Effector CD8-positive, alpha-beta T cell (primary cell): ENCODE measurements at regions not wholly inside any gene's neighbourhood (a gene's known extent, or its start where the extent isn't known, plus 50 kb on each side); places are given as distances from the start of the nearest gene placed in this dataset.
"Not testable (repeated sequence)": the region's sequence is repeated elsewhere in the genome, so short reads cannot be mapped to it uniquely, and the experiment has no call there.

Source experiments
- DNase-seq: peaks from one replicate; lab custom pipeline; 2025; lab: John Stamatoyannopoulos, UW

GRCh38 chr7:65145710-65146109, 139.2 kb upstream of the ERV3-1 start:
- DNase-seq: not testable (repeated sequence)

DNA sequence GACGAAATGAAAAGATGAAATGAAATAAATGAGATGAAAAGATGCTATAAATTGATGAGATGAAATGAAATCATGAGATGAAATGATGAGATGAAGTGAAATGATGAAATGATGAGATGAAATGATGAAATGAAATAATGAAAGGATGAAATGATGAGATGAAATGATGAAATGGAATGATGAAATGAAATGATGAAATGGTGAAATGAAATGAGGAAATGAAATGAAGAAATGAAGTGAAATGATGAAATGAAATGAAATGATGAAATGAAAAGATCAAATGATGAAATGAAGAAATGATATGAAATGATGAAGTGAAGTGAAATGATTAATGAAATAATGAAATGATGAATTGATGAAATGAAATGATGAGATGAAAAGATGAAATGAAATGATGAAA, 138.5 kb upstream of the ERV3-1 start:
- not testable (repeated sequence) for DNase-seq

DNA sequence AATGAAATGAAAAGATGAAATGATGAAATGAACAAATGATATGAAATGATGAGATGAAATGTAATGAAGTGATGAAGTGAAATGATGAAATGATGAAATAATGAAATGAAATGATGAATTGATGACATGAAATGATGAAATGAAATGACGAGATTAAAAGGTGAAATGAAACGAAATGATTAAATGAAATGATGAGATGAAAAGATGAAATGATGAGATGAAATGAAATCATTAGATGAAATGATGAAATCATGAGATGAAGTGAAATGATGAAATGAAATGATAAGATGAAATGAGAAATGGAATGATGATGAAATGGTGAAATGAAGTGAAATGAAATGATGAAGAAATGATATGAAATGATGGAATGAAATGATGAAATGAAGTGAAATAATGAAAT, 138.1 kb upstream of the ERV3-1 start:
- not testable (repeated sequence) for DNase-seq

DNA sequence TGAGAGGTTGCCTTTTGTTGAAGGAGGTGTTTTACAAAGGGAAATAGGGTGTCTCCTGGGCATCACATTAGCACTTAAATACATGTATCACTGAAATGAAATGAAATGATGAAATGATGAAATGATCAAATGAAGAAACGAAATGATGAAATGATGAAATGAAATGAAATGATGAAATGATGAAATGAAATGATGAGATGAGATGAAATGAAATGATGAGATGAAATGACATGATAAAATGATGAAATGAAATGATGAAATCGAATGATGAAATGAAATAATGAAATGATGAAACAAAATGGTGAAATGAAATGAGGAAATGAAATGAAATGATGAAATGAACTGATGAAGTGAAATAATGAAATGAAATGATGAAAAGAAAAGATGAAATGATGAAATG, 137.6 kb upstream of the ERV3-1 start:
- not testable (repeated sequence) for DNase-seq

DNA sequence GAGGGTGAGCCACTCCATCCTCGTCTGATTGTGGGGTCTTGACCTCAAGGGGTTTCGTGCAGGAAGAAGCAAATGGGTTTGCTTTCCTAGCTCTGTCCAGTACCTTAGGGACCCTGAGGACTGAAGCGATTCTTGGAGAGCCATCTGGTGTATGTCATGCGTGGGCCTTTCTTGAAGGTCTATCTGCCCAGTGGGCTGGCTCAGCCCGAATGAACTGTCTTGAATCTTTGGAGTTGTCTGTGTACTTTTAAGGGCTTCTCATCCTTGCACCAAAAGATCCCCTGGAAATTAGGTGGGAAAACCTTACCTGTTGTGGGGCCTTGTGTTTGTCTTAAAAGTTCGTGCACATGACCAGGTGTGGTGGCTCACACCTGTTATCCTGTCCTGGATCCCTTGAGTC, 135.4 kb upstream of the ERV3-1 start:
- not testable (repeated sequence) for DNase-seq

GRCh38 chr7:65141405-65141778, 134.9 kb upstream of the ERV3-1 start:
- DNase-seq: not testable (repeated sequence)

DNA sequence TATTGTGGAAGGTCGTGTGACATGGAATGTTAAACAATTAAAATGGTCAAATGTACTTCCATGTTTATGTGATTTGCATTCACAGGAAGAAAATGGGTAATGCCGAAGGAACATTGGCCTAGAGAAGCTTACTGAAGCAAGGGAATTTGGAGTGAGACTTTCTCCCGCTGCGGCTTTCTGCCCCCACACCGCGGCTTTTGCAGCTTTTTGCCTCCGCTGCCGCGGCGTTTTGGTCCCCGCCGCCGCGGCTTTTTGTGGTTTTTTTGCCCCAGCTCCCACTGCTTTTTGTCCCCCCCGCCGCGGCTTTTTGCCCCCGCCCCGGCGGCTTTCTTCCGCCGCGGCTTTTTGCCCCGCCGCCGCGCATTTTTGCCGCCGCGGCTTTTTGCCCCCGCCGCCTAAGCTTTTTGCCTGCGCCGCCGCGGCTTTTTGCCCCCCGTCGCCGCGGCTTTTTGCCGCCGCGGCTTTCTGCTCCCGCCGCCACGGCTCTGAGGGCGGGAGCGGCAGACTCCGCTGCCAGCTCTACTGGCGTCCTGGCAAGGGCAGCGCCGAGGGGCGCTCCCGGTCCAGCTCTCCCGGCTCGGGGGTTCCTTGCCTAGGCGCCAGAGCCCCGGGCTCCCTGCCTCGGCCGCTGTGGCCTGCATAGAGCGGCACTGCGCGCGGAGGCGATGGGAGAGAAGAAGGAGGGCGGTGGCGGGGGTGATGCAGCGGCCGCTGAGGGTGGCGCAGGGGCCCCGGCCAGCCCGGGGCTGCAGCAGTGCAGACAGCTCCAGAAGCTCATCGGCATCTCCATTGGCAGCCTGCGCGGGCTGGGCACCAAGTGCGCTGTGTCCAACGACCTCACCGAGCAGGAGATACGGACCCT, 134.3 kb upstream of the ERV3-1 start:
- not testable (repeated sequence) for DNase-seq

- not testable (repeated sequence) for DNase-seq
Observed at GRCh38 chr7:65136850-65137249, 130.4 kb upstream of the ERV3-1 start.

GRCh38 chr7:65133087-65133486, 126.6 kb upstream of the ERV3-1 start:
- not testable (repeated sequence) for DNase-seq

DNA sequence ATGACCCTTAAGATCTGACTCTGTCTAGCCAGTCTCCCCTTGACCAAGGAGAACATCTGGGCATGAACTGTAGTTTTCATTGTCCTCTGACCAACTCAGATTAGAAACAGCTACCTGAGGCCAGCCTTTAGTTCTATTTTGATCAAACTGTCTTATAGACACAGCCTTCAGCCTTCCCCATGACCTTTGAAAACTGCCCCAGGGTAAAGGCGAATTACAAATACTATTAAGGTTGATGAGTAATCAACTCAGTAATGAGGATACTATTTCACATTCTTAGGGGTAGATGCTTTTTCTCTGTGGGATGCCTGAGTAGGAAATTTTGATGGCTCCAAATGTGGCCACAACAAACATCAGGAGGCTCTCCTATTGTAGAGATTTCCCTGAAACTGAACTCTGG, 125.8 kb upstream of the ERV3-1 start:
- DNase-seq: not testable (repeated sequence)

- DNase-seq: not testable (repeated sequence)
Observed at GRCh38 chr7:65127364-65127763, 120.9 kb upstream of the ERV3-1 start.

DNA sequence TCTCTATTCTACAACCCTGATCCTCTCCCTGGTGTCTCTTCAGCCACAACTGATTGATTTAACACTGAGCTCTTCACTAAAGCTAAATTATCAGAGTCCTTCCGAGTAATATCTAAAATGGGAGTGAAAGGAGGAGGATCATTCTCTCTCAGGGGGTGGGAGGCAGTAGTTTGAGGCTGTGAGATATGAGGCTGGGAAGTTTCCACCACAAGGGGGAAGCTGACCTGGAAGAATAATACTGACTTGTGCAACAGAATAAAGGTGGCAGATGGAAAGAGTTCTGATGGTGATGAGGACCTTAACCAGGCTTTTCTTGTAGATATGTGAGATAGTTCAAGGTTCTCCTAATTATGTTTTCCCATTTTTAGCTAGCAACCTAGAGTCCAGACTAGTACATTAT, 118.1 kb upstream of the ERV3-1 start:
- not testable (repeated sequence) for DNase-seq

- not testable (repeated sequence) for DNase-seq
Observed at GRCh38 chr7:65105650-65106203, 99.2 kb upstream of the ERV3-1 start.

GRCh38 chr7:65100499-65100898, 94.0 kb upstream of the ERV3-1 start:
- not testable (repeated sequence) for DNase-seq

GRCh38 chr7:65081669-65082055, 75.2 kb upstream of the ERV3-1 start:
- DNase-seq: not testable (repeated sequence)

DNA sequence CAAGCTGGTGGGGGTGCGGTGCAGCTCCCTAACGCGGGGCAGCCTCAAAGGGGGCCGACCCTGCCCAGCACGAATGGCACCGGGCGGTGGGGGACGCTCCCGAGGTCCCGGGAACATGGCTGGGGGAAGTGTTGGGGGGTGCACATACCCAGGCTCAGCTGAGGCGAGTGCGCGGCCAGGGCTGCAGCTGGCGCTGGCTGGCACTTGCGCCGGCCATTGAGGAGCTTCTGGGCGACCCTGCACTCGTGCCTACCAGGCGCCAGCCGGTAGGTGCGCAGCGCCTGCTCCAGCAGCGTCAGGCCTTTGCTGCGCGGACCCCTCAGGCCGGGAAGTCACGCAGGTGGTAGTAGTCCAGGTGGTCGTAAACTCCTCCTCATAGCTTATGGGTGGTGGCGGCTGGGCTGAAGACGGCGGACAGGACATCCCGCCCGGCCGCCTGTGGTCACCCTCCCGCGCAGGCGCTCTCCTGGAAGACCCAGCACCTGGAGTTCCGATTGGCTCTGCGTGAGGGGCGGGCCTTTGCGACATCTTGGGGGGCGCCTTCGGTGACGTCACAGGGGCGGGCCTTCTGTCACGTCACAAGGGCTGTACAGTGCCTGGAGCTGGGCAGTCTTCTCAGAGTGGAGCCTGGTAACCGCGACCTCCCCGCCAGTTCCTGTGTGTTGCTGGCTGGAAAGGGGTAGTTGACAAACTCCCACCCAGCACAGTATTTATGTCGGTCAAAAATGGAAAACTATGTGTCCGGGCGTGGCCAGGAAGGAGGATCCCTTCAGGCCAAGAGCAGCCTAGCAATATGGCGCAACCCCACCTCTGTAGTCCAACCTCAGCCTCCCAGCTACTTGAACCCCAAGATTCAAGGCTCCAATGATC, 74.5 kb upstream of the ERV3-1 start:
- peak; percentile 89 for DNase-seq

DNA sequence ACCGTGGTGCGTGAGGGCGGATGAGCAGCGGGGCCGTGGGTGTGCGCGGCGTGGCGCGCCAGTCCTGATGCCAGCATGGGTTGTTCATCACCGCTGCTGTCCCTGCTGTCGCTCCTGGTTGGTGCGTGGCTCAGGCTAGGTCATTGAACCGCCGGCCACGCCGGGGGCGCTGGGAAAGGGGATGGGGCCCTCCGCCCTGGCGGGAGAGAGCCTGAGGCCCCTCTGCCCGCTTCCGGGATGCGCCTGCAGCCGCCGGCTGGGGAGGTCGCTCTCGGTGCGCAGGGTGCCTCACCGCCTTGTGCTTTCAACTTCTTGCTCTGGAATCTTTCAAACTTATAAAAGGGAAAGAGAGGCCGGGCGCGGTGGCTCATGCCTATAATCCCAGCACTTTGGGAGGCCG, 68.5 kb upstream of the ERV3-1 start:
- DNase-seq: not testable (repeated sequence)

DNA sequence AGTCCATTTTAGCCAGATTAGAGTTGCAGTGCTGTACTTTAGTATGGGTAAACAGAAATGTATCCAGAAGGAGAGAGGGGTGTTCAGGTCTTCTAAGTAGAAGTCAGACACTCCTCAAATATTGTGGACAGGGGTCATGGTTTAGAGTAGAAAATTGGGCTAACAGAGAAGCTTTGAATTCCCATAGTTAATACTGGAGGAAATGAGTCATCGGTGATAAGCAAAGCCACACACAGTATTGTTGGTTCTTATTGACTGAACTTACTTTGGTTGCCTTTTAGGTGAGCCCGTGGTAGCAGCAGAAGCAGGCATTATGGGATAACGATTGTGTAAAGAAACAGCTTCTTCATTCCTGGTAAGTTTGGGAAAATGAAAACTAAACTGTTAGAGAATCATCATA, 66.7 kb upstream of the ERV3-1 start:
- not testable (repeated sequence) for DNase-seq

DNA sequence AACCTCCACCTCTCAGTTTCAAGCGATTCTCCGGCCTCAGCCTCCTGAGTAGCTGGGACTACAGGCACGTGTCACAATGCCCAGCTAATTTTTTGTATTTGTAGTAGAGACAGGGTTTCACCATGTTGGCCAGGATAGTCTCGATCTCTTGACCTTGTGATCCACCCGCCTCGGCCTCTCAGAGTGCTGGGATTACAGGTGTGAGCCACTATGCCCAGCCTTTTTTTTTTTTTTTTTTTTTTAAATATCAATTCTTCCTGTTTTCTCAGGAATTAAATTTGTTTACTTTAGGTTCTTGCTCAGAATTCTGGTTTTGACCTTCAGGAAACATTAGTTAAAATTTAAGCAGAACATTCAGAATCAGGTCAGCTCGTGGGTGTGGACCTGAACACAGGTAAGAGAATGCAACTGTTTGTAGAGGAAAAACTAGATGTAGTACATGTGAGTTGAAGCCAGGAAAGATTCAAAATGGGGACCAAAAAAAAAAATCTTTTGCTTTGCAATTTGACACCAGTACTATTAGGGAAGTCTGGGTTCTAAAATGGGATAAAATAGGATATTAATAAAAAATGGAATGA, 65.5 kb upstream of the ERV3-1 start:
- DNase-seq: not testable (repeated sequence)

GRCh38 chr7:65069476-65069875, 63.0 kb upstream of the ERV3-1 start:
- DNase-seq: not testable (repeated sequence)

DNA sequence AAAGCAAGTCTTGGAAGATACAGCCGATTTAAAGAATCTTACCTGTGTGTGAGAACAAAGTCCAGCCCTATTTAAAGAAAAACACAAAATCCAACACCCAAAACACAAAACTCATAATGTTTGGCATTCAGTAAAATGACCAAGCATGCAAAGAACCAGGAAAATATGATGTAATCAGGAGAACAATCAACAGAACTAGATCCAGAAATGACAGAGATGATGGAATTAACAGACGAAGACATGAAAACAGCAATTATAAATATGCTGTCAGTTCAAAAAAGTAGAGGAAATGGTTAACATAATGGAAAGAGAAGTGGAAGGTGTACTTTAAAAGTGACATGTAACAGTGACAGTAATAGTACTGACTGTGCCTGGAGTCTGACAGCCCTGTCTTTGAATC, 56.1 kb upstream of the ERV3-1 start:
- not testable (repeated sequence) for DNase-seq

DNA sequence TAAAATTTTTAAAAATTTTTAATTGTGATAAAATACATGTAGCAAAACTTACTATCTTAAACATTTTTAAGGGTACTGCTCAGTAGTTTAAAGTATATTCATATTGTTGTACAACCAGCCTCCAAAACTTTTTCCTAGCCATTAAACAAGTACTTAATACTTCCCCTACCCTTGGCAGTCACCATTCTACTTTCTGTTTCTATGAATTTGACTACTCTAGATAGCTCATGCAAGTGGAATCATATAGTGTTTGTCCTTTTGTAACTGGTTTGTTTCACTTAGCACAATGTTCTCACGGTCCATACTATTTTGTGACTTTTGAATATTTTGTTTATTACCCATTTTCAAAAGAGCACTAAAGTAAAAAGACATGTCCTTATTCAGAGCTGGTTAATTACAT, 52.8 kb upstream of the ERV3-1 start:
- not testable (repeated sequence) for DNase-seq
